M059J (cell line): ENCODE measurements at regions not wholly inside any gene's neighbourhood (a gene's known extent, or its start where the extent isn't known, plus 50 kb on each side); places are given as distances from the start of the nearest gene placed in this dataset.

Source experiments
- DNase-seq: peaks from one replicate; pipeline ENCODE4 v3.0.0-alpha.2; 2012; ENCODE audit warnings: low read depth

- peak; percentile 6 for DNase-seq
These were observed 82.4 kb upstream of the C21orf91 start for GRCh38 chr21:17901458-17902079.

GRCh38 chr21:17900990-17901385 lies 81.8 kb upstream of the C21orf91 start:
- no peak for DNase-seq

GRCh38 chr21:17900281-17900989 lies 81.3 kb upstream of the C21orf91 start:
- DNase-seq: no peak

- DNase-seq: no peak
These were observed 70.0 kb upstream of the C21orf91 start for GRCh38 chr21:17889171-17889570.

GRCh38 chr21:17869115-17869514 lies 50.0 kb upstream of the C21orf91 start:
- DNase-seq: no peak
